OCI-LY7 (cell line): ENCODE measurements at regions not wholly inside any gene's neighbourhood (a gene's known extent, or its start where the extent isn't known, plus 50 kb on each side); places are given as distances from the start of the nearest gene placed in this dataset.

Experiments used
- BruUV-seq: library from RNA; stranded (reverse); fragments of 400-500 nt; replicated peaks from 2 replicates; lab custom pipeline; 2021; lab: Mats Ljungman, UMichigan
- CTCF ChIA-PET: fragments of 300-600 bp; sonication (Branson Sonifier 250); formaldehyde crosslinking; loops from one replicate; lab custom pipeline; 2022; ENCODE audit warnings: antibody characterized with exemption; ENCODE audit not compliant: unreplicated experiment; lab: Charles Lee
- POLR2A ChIA-PET: fragments of 300-600 bp; sonication (Branson Sonifier 250); formaldehyde crosslinking; loops from one replicate; lab custom pipeline; 2022; ENCODE audit warnings: antibody characterized with exemption; lab: Charles Lee
- DNase-seq: peaks from one replicate; pipeline ENCODE4 v3.0.0-alpha.2; 2015; ENCODE audit warnings: low spot score
- H2AFZ ChIP-seq: fragments of 200-600 bp; sonication (generic), shearing (Covaris generic); 2 replicates; pipeline ENCODE4 v1.6.1; 2014; ENCODE audit warnings: mild to moderate bottlenecking, antibody characterized with exemption, low read length, moderate library complexity
- H3K27ac ChIP-seq: fragments of 200-600 bp; sonication (generic); 2 replicates; pipeline ENCODE4 v1.5.1; 2014; ENCODE audit warnings: mixed run types, low read depth, mild to moderate bottlenecking, moderate library complexity, low read length, inconsistent platforms; ENCODE audit not compliant: poor library complexity, severe bottlenecking
- H3K36me3 ChIP-seq: fragments of 200-600 bp; sonication (generic); 2 replicates; pipeline ENCODE4 v1.6.1; 2014; ENCODE audit warnings: mild to moderate bottlenecking, antibody characterized with exemption, low read length, moderate library complexity, mixed read lengths; ENCODE audit not compliant: insufficient read depth
- H3K4me1 ChIP-seq: fragments of 200-600 bp; sonication (generic); 2 replicates; pipeline ENCODE4 v1.5.1; 2014; ENCODE audit warnings: mild to moderate bottlenecking, low read length; ENCODE audit not compliant: insufficient read depth, poor library complexity, severe bottlenecking
- H3K4me2 ChIP-seq: fragments of 200-600 bp; sonication (generic); 2 replicates; pipeline ENCODE4 v1.6.1; 2014; ENCODE audit warnings: mild to moderate bottlenecking, low read length
- H3K4me3 ChIP-seq: fragments of 200-600 bp; sonication (generic); 2 replicates; pipeline ENCODE4 v1.5.1; 2014; ENCODE audit warnings: mild to moderate bottlenecking, low read depth, low read length; ENCODE audit not compliant: poor library complexity, severe bottlenecking
- H3K79me2 ChIP-seq: fragments of 200-600 bp; sonication (generic); 2 replicates; pipeline ENCODE4 v1.6.1; 2016; ENCODE audit warnings: low read depth, mild to moderate bottlenecking, low read length, moderate library complexity, mixed read lengths; ENCODE audit not compliant: insufficient read depth
- H3K9me2 ChIP-seq: fragments of 200-600 bp; sonication (generic); 2 replicates; pipeline ENCODE4 v1.6.1; 2016; ENCODE audit warnings: mild to moderate bottlenecking, low read length, mixed read lengths; ENCODE audit not compliant: insufficient read depth
- H3K9me3 ChIP-seq: fragments of 200-600 bp; sonication (generic); 2 replicates; pipeline ENCODE4 v1.6.1; 2014; ENCODE audit warnings: mild to moderate bottlenecking, mixed run types, low read length, mixed read lengths
- H4K20me1 ChIP-seq: fragments of 200-600 bp; sonication (generic); 2 replicates; pipeline ENCODE4 v1.6.1; 2014; ENCODE audit warnings: mild to moderate bottlenecking, antibody characterized with exemption, low read length, moderate library complexity, mixed read lengths; ENCODE audit not compliant: insufficient read depth
- EZH2phosphoT487 ChIP-seq: fragments of 200-600 bp; sonication (generic); IDR thresholded peaks from 2 replicates; pipeline ENCODE4 v1.6.1; 2018; ENCODE audit warnings: low read depth, borderline replicate concordance, mild to moderate bottlenecking, mixed run types, antibody characterized with exemption, low read length, moderate library complexity, mixed read lengths
- intact Hi-C: fragments of 100-400 bp; cut with micrococcal nuclease; formaldehyde crosslinking; loops from one replicate; pipeline ENCODE4 v1.10.0; 2022; ENCODE audit not compliant: unreplicated experiment
- TF ChIP-seq, protein P1 (sequence below): fragments of 200-600 bp; sonication (generic); conservative IDR thresholded peaks from 2 replicates; pipeline ENCODE4 v1.5.1; 2014; ENCODE audit warnings: mild to moderate bottlenecking, antibody characterized with exemption, low read length, moderate library complexity, mixed read lengths

DNA sequence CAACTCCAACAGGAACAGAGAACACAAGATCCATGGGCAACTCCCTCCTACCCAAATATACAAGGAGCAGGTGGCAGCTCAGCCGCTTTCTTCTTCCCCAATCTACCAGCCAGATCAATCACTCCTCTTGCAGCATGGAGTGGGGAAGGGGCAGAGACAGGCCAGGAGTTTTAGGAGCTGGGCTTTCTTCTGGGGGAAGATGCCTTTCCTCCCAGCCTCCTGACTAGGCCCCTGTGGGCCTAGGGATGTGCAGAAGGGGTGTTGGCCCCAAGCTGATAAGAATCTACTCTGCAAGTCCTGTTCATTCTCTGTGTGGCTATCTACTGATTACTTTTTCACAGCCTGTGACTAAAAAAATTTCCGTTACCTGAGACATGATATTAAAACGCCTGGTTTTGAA lies 189.0 kb downstream of the BCAS1 start:
- ChIA-PET POLR2A (interaction anchor here (0.5 to 3.3 kb wide), 3 partner anchors 10 to 198 kb away, joined by 3 to 22 read pairs (median 3); no protein-coding TSS in a partner anchor), CTCF (no interaction called here)

DNA sequence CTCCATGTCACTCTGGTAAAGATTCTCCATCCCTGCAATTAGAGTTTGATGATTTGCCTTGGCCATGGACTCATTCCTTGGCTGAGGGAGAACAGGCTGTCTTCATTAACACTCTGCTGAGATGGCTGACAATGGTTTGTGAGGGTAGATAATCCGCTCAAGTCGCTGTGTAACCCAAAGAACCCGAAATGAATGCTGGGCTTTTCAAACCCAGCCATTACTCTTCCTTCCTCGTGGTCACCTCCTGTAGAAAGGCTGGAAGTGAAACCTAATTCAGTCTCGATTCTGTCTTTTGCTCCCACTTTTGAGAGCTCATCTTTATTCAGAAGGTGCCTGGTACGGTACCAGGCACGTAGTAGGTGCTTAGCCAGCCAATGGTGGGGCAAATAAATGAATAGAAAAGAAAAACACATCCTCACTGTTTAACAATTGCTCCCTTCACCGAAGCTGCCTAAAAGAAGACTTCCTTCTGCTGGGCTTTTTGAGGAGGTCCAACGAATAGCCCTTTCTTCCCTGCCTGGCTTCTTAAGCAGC lies 190.2 kb downstream of the BCAS1 start:
- no peaks in the 10 kb centered on the region for H4K20me1 ChIP-seq
- H3K9me3 ChIP-seq: no peaks in the 10 kb centered on the region
- POLR2A ChIA-PET: interaction anchor here (0.6 to 3.3 kb wide), 9 partner anchors 8 to 270 kb away, joined by 3 to 22 read pairs (median 4); no protein-coding TSS in a partner anchor
- H3K27ac ChIP-seq: no peak overlapping the region
- peak overlapping the region; percentile 67 for H2AFZ ChIP-seq
- H3K79me2 ChIP-seq: no peaks in the 10 kb centered on the region
- intact Hi-C loops: no loop called here
- BruUV-seq: no TSS peak
- peaks cover 33% of the 10 kb centered on the region for H3K4me1 ChIP-seq
- no peaks in the 10 kb centered on the region for H3K9me2 ChIP-seq
- H3K36me3 ChIP-seq: no peaks in the 10 kb centered on the region
- TF ChIP-seq, protein P1, sequence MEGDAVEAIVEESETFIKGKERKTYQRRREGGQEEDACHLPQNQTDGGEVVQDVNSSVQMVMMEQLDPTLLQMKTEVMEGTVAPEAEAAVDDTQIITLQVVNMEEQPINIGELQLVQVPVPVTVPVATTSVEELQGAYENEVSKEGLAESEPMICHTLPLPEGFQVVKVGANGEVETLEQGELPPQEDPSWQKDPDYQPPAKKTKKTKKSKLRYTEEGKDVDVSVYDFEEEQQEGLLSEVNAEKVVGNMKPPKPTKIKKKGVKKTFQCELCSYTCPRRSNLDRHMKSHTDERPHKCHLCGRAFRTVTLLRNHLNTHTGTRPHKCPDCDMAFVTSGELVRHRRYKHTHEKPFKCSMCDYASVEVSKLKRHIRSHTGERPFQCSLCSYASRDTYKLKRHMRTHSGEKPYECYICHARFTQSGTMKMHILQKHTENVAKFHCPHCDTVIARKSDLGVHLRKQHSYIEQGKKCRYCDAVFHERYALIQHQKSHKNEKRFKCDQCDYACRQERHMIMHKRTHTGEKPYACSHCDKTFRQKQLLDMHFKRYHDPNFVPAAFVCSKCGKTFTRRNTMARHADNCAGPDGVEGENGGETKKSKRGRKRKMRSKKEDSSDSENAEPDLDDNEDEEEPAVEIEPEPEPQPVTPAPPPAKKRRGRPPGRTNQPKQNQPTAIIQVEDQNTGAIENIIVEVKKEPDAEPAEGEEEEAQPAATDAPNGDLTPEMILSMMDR: no peak
- no peak for TF ChIP-seq EZH2phosphoT487
- CTCF ChIA-PET: interaction anchor here (1.0 kb wide), 1 partner anchor 11 kb away, joined by 6 read pairs; no protein-coding TSS in a partner anchor
- H3K4me2 ChIP-seq: peak overlapping the region; percentile 14; the same call in 1 of the 2 replicates
- no peak overlapping the region for H3K4me3 ChIP-seq
- DNase-seq: no peak

More for the DNA sequence above, 189.0 kb downstream of the BCAS1 start:
- no TSS peak for BruUV-seq
- H3K9me3 ChIP-seq: no peaks in the 10 kb centered on the region
- TF ChIP-seq EZH2phosphoT487: no peak
- TF ChIP-seq, protein P1: no peak
- H3K79me2 ChIP-seq: no peaks in the 10 kb centered on the region
- no peak overlapping the region for H3K27ac ChIP-seq
- no peaks in the 10 kb centered on the region for H4K20me1 ChIP-seq
- H3K4me2 ChIP-seq: no peak overlapping the region
- intact Hi-C loops: no loop called here
- no peaks in the 10 kb centered on the region for H3K9me2 ChIP-seq
- no peaks in the 10 kb centered on the region for H3K36me3 ChIP-seq
- no peak overlapping the region for H3K4me3 ChIP-seq
- H3K4me1 ChIP-seq: peaks cover 29% of the 10 kb centered on the region
- H2AFZ ChIP-seq: peak overlapping the region; percentile 30; the same call in 1 of the 2 replicates
- no peak for DNase-seq
